CD4-positive, alpha-beta T cell treated with Interleukin-10 for 1 hour (primary cell): ENCODE measurements at regions not wholly inside any gene's neighbourhood (a gene's known extent, or its start where the extent isn't known, plus 50 kb on each side); places are given as distances from the start of the nearest gene placed in this dataset.
"Not testable (repeated sequence)": the region's sequence is repeated elsewhere in the genome, so short reads cannot be mapped to it uniquely, and the experiment has no call there.

Experiments
- DNase-seq: peaks from one replicate; pipeline ENCODE4 v3.0.0-alpha.2; 2020

GRCh38 chr7:76117306-76117991 lies 69.5 kb downstream of the MDH2 start:
- DNase-seq = not testable (repeated sequence)

- DNase-seq = not testable (repeated sequence)
Observed at GRCh38 chr7:76118253-76119036, 70.5 kb downstream of the MDH2 start.

GRCh38 chr7:76121044-76121443 lies 73.1 kb downstream of the MDH2 start:
- no peak for DNase-seq

GRCh38 chr7:76122516-76123239 lies 74.8 kb downstream of the MDH2 start:
- DNase-seq = no peak

- DNase-seq = no peak
Observed at GRCh38 chr7:76123316-76123715, 75.4 kb downstream of the MDH2 start.

- DNase-seq = no peak
Observed at GRCh38 chr7:76125560-76125959, 76.1 kb upstream of the SRRM3 start.

- no peak for DNase-seq
Observed at GRCh38 chr7:76126632-76127031, 75.1 kb upstream of the SRRM3 start.

GRCh38 chr7:76129366-76129765 lies 72.3 kb upstream of the SRRM3 start:
- no peak for DNase-seq

- DNase-seq = no peak
Observed at GRCh38 chr7:76129836-76130235, 71.9 kb upstream of the SRRM3 start.

GRCh38 chr7:76130661-76131060 lies 71.0 kb upstream of the SRRM3 start:
- DNase-seq = peak; percentile 19

- not testable (repeated sequence) for DNase-seq
Observed at GRCh38 chr7:76131887-76132286, 69.8 kb upstream of the SRRM3 start.

- no peak for DNase-seq
Observed at GRCh38 chr7:76133164-76133775, 68.4 kb upstream of the SRRM3 start.

GRCh38 chr7:76133839-76134238 lies 67.9 kb upstream of the SRRM3 start:
- DNase-seq = no peak

GRCh38 chr7:76135263-76135662 lies 66.4 kb upstream of the SRRM3 start:
- not testable (repeated sequence) for DNase-seq

- DNase-seq = not testable (repeated sequence)
Observed at GRCh38 chr7:76138577-76139313, 63.0 kb upstream of the SRRM3 start.

GRCh38 chr7:76139670-76140069 lies 62.0 kb upstream of the SRRM3 start:
- DNase-seq = no peak

- not testable (repeated sequence) for DNase-seq
Observed at GRCh38 chr7:76140259-76140658, 61.4 kb upstream of the SRRM3 start.

GRCh38 chr7:76142861-76143260 lies 58.8 kb upstream of the SRRM3 start:
- DNase-seq = peak; percentile 38

- DNase-seq = not testable (repeated sequence)
Observed at GRCh38 chr7:76144664-76145270, 56.9 kb upstream of the SRRM3 start.

GRCh38 chr7:76146374-76146773 lies 55.3 kb upstream of the SRRM3 start:
- DNase-seq = no peak

- DNase-seq = not testable (repeated sequence)
Observed at GRCh38 chr7:76148947-76149346, 52.7 kb upstream of the SRRM3 start.
